Smooth muscle cell (in vitro differentiated cells): ENCODE measurements at regions not wholly inside any gene's neighbourhood (a gene's known extent, or its start where the extent isn't known, plus 50 kb on each side); places are given as distances from the start of the nearest gene placed in this dataset.

Experiments used
- DNase-seq: peaks from one replicate; lab custom pipeline; 2025; ENCODE audit not compliant: unreplicated experiment; lab: John Stamatoyannopoulos, UW
- H2AFZ ChIP-seq: fragments of 200-600 bp; sonication (generic); 2 replicates; pipeline ENCODE4 v1.6.0; 2016; ENCODE audit warnings: antibody characterized with exemption, low read depth, mild to moderate bottlenecking
- H3F3A ChIP-seq: fragments of 200-600 bp; sonication (generic); 2 replicates; pipeline ENCODE4 v1.6.0; 2017; ENCODE audit warnings: antibody characterized with exemption, low read depth
- H3K27ac ChIP-seq: fragments of 200-600 bp; sonication (generic); 2 replicates; pipeline ENCODE4 v1.5.1; 2016; ENCODE audit warnings: low read depth, mild to moderate bottlenecking
- H3K27me3 ChIP-seq: fragments of 200-600 bp; sonication (generic); 2 replicates; pipeline ENCODE4 v1.6.1; 2016; ENCODE audit warnings: low read depth, mild to moderate bottlenecking
- H3K36me3 ChIP-seq: fragments of 200-600 bp; sonication (generic); 2 replicates; pipeline ENCODE4 v1.5.1; 2016; ENCODE audit warnings: low read depth
- H3K4me1 ChIP-seq: fragments of 200-600 bp; sonication (generic); 2 replicates; pipeline ENCODE4 v1.5.1; 2016; ENCODE audit warnings: low read depth
- H3K4me2 ChIP-seq: fragments of 200-600 bp; sonication (generic); 2 replicates; pipeline ENCODE4 v1.6.0; 2016; ENCODE audit warnings: mild to moderate bottlenecking
- H3K4me3 ChIP-seq: fragments of 200-600 bp; sonication (generic); 2 replicates; pipeline ENCODE4 v1.5.1; 2016; ENCODE audit warnings: mild to moderate bottlenecking
- H3K79me2 ChIP-seq: fragments of 200-600 bp; sonication (generic); 2 replicates; pipeline ENCODE4 v1.6.0; 2016; ENCODE audit warnings: low read depth, mild to moderate bottlenecking
- H3K9ac ChIP-seq: fragments of 200-600 bp; sonication (generic); 2 replicates; pipeline ENCODE4 v1.6.0; 2016; ENCODE audit warnings: low read depth
- H3K9me3 ChIP-seq: fragments of 200-600 bp; sonication (generic); replicated peaks from 2 replicates; pipeline ENCODE4 v1.5.1; 2016; ENCODE audit warnings: low read depth
- H4K20me1 ChIP-seq: fragments of 200-600 bp; sonication (generic); 2 replicates; pipeline ENCODE4 v1.6.0; 2016; ENCODE audit warnings: low read depth
- CTCF ChIP-seq: fragments of 200-600 bp; sonication (generic); IDR thresholded peaks from 2 replicates; pipeline ENCODE4 v1.5.1; 2017; ENCODE audit warnings: borderline replicate concordance, mild to moderate bottlenecking, antibody characterized with exemption; ENCODE audit not compliant: insufficient read depth, poor library complexity, severe bottlenecking
- WGBS: methylation state at CpG from one replicate; pipeline ENCODE4 v1.1.7; 2016; ENCODE audit warnings: low lambda C conversion rate; 5-methylcytosine and 5-hydroxymethylcytosine counted together

DNA sequence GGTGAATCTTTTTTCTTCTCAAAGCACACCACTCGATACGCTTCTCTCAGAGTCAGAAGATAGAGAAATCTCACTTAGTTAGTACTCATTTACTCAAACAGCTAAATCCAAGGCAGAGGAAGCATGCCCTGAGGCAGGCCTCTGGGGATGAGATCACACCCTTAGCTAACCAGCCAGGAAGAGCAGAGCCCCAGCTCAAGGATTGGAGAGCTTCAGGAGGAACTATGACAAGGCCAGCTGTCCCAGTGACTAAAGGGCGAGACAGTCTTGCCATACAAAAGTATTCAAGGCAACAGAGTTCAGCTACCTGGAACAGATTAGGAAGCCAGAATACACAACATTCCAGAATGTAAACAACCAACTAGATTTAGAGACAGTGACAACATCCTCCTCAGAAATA is 197.7 kb upstream of the CCDC196 start:
- Histone ChIP-seq H3F3A (no peaks in the 10 kb centered on the region), H3K9me3 (no peaks in the 10 kb centered on the region), H3K9ac (no peak overlapping the region), H3K4me1 (no peaks in the 10 kb centered on the region), H3K27me3 (peaks cover 12% of the 10 kb centered on the region), H3K4me2 (no peak overlapping the region), H3K79me2 (no peaks in the 10 kb centered on the region), H3K27ac (no peak overlapping the region), H4K20me1 (no peaks in the 10 kb centered on the region), H3K4me3 (no peak overlapping the region), H2AFZ (no peak overlapping the region), H3K36me3 (no peaks in the 10 kb centered on the region)
- no peak for DNase-seq
- WGBS, result 76% methylated on average over 3 of the region's 3 CpGs
- TF ChIP-seq CTCF, result no peak

GRCh38 chr14:66291756-66292155 is 194.4 kb upstream of the CCDC196 start:
- no peaks in the 10 kb centered on the region for H3F3A ChIP-seq
- H3K27ac ChIP-seq, result no peak overlapping the region
- H3K4me2 ChIP-seq, result no peak overlapping the region
- H3K79me2 ChIP-seq, result no peaks in the 10 kb centered on the region
- no peaks in the 10 kb centered on the region for H4K20me1 ChIP-seq
- no peaks in the 10 kb centered on the region for H3K36me3 ChIP-seq
- no peak overlapping the region for H3K4me3 ChIP-seq
- H3K4me1 ChIP-seq, result no peaks in the 10 kb centered on the region
- no peak for DNase-seq
- H3K9ac ChIP-seq, result no peak overlapping the region
- no peak for TF ChIP-seq CTCF
- H3K9me3 ChIP-seq, result no peaks in the 10 kb centered on the region
- H3K27me3 ChIP-seq, result peaks cover 12% of the 10 kb centered on the region
- no peak overlapping the region for H2AFZ ChIP-seq

- H3K36me3 ChIP-seq, result no peaks in the 10 kb centered on the region
- H3F3A ChIP-seq, result no peaks in the 10 kb centered on the region
- 86% methylated on average over 3 of the region's 3 CpGs for WGBS
- DNase-seq, result no peak
- no peak overlapping the region for H3K4me3 ChIP-seq
- no peaks in the 10 kb centered on the region for H4K20me1 ChIP-seq
- no peaks in the 10 kb centered on the region for H3K4me1 ChIP-seq
- H3K9ac ChIP-seq, result no peak overlapping the region
- H2AFZ ChIP-seq, result no peak overlapping the region
- TF ChIP-seq CTCF, result no peak
- no peak overlapping the region for H3K27ac ChIP-seq
- no peaks in the 10 kb centered on the region for H3K79me2 ChIP-seq
- peaks cover 12% of the 10 kb centered on the region for H3K27me3 ChIP-seq
- H3K9me3 ChIP-seq, result no peaks in the 10 kb centered on the region
- no peak overlapping the region for H3K4me2 ChIP-seq
Measured at GRCh38 chr14:66293533-66294105, 192.6 kb upstream of the CCDC196 start.

GRCh38 chr14:66295386-66295785 is 190.8 kb upstream of the CCDC196 start:
- Histone ChIP-seq H3K9me3 (no peaks in the 10 kb centered on the region), H3K27ac (no peak overlapping the region), H3K4me2 (no peak overlapping the region), H3K27me3 (peaks cover 12% of the 10 kb centered on the region), H3K9ac (no peak overlapping the region), H3K79me2 (no peaks in the 10 kb centered on the region), H2AFZ (peak overlapping the region; percentile 27), H3K36me3 (no peaks in the 10 kb centered on the region), H3K4me1 (no peaks in the 10 kb centered on the region), H3F3A (no peaks in the 10 kb centered on the region), H4K20me1 (no peaks in the 10 kb centered on the region), H3K4me3 (no peak overlapping the region)
- DNase-seq, result no peak
- no peak for TF ChIP-seq CTCF
- WGBS, result 50% methylated on average over 2 of the region's 2 CpGs
